NOMO-1 treated with dmso at 0.1 percent for 144 hours (cell line): ENCODE measurements at regions not wholly inside any gene's neighbourhood (a gene's known extent, or its start where the extent isn't known, plus 50 kb on each side); places are given as distances from the start of the nearest gene placed in this dataset.
A peak's percentile ranks its signal among the peaks of the same experiment; 100 is the strongest.
"Not testable (repeated sequence)": the region's sequence is repeated elsewhere in the genome, so short reads cannot be mapped to it uniquely, and the experiment has no call there.

Experiments
- DNase-seq: peaks from one replicate; lab custom pipeline; 2025; ENCODE audit not compliant: unreplicated experiment; lab: John Stamatoyannopoulos, UW

DNA sequence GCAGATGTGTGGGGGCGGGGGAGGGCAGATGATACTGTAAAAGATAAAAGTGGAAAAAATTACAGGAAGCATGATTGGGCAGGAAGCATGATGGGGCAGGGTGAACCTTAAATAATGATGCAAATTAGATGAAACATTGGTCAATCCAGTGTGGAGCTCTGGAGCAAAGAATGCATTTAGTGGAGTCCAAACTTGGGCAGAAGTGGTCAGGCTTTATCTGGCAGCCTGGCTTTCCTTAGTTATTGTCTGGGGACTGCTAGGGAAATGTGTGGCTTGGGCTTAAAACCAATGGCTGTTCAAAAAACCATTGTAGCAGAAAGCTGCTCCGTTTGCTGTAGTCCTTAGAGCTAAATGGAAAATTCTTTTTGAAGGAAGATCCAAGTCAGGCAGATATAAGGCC, 1077.3 kb upstream of the MIR17HG start:
- no peak for DNase-seq

DNA sequence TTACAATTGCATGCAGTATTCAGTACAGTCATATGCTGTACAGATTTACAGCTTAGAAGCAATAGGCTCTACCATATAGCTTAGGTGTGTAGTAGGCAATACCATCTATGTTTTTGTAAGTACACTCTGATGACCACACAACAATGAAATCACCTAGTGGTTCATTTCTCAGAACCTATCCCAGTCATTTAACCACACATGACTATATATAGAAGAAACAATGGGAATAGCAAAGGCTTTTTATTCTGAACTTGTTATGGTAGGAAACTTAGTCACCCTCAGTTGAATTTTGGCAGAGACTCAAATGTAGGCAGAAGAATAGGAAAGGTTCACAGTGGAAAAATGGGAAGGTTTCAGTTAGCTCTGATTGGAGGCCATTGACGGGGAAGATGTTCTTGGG, 1075.1 kb upstream of the MIR17HG start:
- DNase-seq: no peak

DNA sequence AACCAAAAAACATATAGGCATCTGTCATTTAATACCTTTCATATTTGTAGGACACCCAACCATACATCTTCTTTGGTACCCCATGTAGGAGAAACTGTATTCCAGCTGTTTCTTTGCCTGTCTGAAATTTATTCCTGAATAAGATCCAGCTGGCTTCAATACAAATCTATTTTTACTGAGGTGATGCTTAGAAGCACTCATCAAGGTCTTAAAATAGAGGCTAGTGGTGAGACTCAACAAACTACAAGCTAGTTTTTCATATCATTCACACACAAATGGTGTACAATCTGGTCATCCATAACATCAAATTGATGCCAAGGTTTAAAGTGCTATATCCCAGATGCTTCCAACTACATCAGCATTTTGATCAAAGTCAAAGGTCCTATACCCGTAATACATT, 1071.3 kb upstream of the MIR17HG start:
- DNase-seq: no peak

DNA sequence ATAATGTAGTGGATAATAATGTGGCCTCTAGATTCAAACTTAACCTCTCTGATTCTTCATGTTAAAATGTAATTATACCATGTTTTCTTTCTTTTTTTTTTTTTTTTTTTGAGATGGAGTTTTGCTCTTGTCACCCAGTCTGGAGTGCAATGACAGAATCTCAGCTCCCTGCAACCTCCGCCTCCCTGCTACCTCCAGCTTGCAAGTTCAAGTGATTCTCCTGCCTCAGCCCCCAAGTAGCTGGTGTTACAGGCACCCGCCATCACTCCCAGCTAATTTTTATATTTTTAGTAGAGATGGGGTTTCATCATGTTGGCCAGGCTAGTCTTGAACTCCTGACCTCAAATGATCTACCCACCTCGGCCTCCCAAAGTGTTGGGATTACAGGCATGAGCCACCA, 1069.3 kb upstream of the MIR17HG start:
- DNase-seq: not testable (repeated sequence)

DNA sequence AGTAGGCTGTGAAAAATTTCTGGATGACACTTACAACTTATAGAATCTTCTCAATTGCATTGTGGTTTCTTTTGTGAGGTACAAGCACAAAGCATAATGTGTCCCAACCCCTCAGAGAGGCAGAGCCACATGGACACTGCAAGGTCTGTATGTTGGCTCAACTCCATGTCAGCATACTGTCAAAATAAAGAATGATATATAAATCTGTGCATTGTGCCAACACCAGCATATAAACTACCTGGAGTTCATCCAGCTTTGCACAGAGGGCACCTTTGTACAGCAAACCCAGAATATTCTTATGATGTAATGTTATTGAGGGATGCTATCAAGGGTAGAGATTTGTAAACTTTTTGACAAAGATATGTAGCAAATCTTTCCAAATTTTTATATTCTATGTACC, 1065.8 kb upstream of the MIR17HG start:
- DNase-seq: no peak

DNA sequence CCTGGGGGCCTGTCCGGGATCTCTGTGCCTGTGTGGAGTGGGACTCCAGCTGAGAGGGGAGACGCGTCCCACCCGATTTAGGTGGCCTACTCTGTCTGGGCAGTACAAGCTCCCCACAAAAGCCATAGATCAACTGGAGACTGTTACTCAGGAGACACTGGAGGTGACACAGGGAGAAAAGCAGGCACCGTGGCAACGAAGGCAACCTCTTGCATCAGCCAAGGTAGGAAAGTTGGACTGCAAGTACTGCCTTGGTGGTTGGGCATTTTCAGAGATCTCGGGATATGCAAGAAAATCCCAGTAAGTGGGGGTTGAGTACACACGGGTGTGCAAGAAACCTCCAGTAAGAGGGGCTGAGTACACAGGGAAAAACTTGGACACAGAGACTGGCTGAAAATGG, 1060.0 kb upstream of the MIR17HG start:
- DNase-seq: no peak

DNA sequence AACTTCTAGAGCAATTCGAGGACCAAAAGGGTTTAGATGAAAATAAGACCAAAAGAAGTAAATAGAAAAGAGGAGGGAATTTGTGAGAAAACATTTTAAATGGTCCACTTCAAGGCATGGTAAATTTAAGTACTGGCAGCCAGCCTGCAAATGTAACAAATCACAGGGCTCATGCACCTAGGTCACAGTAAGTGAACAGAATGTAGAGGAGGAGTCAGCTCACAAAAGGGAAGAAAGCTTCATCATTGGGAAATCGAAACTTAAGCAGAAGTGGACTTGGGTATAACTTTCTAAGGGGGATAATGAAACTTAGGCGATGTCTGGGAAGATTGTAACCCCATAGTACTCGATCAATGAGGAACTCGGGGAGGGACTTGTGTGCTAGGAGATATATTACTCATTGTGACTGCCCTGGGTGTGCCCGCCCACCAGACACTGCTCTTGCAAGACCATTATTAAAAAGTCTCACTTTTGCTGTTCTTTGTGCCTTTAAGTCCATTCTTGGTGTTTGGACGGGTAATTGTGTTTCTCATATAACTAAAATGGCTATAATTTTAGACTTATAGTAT, 1053.6 kb upstream of the MIR17HG start:
- DNase-seq: peak; percentile 93

DNA sequence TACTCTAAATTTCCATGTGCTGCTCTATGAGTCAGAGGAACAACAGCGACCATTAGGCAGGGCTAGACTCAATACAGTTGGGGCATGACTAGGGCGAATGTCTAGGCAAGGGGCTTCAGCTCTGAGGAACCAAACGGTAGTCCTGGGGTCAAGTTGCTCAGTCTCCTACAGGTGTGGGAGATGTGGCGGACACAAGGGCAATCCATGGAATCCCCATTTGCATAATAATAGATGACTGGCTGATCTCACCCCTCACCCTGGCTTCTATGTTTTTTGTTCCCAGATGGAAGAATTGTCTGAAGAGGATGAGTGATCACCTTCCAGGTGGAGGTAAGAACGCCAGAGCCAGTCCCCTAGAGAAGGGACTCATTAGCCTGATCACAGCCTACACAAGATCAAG, 1048.2 kb upstream of the MIR17HG start:
- DNase-seq: no peak

DNA sequence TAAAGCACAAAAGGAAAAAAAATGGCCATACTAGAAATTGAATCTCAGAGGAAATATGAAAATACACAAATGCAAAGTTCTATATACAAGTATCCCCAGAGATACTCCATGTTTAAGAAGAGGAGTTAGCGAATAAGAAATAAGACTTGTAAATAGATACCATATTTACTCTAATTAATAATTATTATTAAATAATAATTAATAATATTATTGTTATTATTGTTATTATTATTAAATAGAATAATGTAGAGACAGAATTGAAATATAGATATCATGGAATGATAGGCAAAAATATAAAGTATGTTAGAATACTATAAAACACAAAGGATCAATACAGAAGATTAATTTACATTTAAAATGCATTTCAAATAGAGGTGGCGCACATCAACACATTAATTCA, 1047.5 kb upstream of the MIR17HG start:
- no peak for DNase-seq

DNA sequence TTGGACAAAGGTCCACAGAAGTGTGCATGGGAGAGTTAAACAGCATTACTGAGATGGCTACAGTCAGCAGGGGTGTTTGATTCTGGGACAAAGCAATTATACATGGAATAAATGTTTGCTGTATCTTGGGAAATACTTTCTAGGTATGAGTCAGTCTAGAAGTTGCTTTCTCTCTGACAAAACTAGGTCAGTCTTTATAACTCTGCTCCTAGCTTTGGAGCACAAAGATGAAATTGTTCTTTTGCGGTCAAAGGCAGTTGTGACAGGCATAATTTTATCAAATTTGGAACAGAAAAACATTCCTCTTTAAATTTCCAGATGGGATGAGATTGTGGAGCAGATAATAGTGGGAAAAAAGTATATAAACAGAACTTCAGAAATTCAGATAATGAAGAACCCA, 1045.4 kb upstream of the MIR17HG start:
- no peak for DNase-seq

DNA sequence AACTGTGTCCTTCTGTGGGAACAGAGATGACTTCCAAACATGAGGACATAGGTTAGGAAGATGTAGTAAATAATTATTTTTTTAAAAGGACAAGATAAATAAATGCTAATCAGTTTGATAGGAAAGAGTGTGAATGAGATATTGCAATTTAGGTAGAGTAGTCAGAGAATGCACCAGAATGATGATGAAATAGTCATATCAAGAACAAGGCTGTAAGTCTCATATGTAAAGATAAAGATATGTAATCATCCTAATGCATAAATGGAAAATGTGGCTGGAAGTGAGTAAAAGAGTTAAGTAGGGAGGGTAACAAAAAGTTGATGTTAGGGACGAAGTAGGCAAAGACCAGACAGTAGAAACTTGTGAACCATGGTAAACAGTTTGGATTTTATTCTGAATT, 1041.7 kb upstream of the MIR17HG start:
- no peak for DNase-seq

DNA sequence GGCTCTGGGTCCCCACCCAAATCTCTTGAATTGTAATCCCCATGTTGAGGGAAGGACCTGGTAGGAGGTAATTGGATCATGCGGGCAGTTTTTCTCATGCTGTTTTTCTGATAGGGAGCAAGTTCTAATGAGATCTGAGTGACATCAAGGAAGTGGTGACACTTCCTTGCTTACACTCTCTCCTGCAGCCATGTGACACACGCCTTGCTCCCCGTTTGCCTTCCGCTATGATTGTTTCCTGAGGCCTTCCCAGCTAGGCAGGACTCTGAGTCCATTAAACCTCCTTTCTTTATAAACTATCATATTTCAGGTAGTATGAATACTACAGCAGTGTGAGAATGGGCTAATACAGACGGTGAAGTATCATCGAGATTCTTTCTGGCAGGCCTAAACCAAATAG, 1040.4 kb upstream of the MIR17HG start:
- no peak for DNase-seq

DNA sequence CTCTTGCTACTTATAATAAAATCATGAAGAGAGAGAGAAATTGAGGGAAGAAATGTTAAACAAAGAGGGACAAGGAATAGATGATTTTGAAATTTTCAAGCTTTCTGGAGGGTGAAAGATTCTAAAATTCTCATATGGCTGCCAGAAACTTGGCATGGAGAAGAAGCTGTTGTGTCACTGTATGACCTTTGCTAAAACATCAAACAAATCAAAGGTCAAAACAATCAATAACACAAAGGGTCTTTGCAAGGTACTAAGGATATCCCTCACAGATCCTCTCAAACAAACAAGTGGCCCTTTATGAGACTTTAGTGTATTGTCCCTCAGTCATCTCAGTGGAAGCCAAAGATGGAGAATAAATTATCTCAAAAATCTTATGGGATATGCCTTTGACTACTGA, 1039.2 kb upstream of the MIR17HG start:
- DNase-seq: no peak

DNA sequence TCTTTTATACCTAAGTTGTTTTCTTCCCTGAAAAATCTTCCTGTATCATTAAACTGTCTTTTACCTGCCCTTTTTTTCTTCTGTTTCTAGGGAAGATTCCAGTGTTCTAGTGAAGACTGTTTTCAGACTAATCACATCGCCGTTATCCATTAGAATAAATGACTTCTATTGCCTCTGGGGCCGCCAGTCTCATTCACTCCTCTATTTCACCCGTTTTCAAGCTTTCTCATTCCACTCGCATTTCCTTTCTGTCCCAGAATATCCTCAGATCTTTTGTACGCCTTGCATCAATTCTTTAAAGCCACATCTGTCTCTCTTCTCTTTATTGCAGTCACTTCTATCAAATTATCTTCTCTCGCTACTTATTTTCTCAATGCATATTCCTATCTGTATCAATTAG, 1035.6 kb upstream of the MIR17HG start:
- DNase-seq: no peak

DNA sequence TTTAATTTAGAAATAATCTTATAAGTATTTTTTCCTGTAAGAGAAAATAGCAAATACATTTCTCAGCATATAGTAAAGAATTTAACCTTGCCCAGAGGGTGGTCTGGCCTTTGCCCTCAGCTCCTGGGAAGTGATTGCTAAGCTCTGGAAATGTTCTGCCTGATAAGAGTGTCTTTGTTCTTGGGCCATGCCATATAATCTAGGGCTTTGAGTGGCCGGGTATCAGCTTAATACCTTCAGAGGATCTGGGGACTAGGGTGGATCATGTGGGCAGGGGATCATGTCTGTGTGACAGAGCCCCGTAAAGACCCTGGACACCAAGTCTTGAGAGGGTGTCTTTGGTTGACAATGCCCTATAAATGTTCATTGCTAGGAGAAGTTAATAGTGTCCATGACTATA, 1032.4 kb upstream of the MIR17HG start:
- DNase-seq: no peak

DNA sequence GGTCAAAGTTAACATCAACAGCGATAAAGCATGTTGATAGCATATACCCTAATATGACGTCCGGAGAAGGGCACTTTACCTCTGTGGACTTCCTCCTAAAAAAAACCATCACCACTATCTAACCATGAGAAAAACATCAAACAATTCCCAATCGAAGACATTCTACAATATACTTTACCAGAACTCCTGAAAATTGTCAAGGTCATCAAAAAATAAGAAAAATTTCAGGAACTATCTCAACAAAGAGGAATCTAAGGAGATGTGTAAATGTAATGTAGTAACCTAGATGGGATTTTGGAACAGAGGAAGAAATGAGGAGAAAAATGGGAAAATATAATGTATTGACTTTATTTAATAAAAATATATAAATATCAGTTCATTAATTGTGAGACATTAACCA, 1026.8 kb upstream of the MIR17HG start:
- DNase-seq: no peak

DNA sequence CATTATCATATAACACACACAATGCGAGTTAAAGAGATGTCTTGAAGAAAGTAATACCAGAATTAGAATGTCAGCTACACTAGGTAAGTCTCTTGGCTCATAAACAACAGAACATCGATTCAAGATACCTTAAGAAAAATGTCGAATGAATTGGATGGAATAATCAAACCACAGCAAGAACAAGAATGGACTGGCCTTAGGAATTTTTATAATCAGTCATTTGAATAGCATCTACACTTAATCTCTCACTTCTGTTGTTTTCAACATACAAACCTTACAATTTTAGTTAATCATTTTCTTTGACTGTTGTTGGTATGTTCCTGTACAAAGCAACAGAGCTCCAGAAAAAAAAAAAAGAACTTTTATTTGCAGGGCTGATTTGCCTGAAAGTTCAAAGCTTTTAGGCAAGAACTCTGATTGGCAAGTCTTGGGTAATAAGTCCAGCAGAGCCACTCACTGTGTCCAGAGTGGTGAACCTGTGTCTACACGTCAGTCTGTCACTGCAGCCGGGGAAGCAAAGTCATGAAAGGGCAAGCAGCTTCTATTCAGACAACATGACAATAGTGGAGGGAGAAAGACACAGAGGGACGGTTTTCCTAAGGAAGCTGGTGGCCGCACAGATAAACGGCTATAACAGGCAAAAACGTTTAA, 1026.1 kb upstream of the MIR17HG start:
- DNase-seq: no peak

DNA sequence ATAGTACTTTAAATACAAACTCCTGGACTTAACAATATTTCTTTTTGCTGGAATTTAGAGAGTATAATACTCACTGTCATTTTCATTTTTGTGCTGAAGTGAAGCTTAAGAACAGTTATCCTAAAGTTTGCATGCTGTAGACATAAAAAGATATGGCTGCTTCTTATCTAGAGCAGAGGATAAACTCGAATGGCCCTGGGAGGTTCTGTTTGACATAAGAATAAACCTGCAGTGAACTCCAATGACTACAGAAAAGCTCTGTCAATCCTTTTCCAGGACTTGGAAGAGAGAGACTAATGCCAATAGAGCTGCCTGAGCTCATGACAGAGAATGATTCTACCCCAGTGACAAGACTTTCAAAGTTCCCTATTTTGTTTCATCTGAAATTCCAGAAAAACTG, 1017.8 kb upstream of the MIR17HG start:
- DNase-seq: no peak

DNA sequence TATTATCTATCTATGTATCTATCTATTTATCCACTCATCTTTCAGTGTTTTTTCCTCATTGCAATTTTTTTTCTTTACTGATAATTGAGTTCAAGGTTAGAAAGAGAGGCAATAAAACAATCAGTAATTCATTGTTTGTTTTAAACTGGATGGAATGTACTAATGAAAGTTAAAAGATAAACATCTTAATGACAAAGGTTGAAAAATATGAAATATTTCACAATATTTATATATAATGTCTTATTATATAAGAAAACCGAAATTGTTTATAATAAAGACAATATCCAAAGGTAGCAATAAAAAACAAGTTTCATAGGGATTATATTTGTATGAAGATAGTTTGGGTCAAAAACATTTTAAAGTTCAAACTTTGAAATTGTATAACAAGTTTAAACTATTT, 1015.5 kb upstream of the MIR17HG start:
- no peak for DNase-seq

DNA sequence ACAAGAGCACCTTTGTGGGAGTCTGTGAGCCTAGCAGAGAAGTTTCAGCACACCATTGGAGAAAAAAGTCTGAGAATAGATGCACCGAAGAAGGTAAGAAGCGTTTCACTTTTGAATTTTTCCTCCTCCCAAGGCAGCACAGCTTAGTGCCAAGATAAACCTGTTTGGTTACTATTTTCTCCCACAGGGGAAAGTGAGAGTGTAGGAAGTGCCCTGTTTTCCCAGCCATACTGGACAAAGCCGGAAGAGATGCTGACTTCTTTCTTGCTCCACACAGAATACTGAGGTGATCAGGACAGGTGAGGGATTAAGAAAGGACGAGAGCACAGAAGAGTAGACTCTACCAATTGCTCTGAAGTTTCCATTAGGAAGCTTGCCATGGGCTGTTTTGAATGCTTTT, 1011.0 kb upstream of the MIR17HG start:
- DNase-seq: no peak

DNA sequence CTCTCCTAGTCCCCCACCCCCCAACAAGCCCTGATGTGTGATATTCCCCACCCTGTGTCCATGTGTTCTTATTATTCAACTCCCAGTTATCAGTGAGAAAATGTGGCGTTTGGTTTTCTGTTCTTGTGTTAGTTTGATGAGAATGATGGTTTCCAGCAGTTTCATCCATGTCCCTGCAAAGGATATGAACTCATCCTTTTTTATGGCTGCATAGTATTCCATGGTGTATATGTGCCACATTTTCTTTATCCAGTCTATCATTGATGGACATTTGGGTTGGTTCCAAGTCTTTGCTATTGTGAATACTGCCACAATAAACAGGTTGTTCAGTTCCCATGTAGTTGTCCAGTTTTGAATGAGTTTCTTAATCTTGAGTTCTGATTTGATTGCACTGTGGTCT, 1006.1 kb upstream of the MIR17HG start:
- not testable (repeated sequence) for DNase-seq

DNA sequence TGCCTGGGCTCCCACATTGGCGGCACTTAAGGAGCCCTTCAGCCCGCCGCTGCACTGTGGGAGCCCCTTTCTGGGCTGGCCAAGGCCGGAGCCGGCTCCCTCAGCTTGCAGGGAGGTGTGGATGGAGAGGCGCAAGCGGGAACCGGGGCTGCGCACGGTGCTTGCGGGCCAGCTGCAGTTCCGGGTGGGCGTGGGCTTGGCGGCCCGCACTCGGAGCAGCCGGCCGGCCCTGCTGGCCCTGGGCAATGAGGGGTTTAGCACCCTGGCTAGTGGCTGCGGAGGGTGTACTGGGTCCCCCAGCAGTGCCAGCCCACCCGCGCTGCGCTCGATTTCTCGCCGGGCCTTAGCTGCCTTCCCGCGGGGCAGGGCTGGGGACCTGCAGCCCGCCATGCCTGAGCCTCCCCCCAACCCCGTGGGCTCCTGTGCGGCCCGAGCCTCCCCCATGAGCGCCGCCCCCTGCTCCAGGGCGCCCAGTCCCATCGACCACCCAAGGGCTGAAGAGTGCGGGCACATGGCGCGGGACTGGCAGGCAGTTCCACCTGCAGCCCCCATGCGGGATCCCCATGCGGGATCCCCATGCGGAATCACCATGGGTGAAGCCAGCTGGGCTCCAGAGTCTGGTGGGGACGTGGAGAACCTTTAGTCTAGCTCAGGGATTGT, 998.9 kb upstream of the MIR17HG start:
- DNase-seq: not testable (repeated sequence)

DNA sequence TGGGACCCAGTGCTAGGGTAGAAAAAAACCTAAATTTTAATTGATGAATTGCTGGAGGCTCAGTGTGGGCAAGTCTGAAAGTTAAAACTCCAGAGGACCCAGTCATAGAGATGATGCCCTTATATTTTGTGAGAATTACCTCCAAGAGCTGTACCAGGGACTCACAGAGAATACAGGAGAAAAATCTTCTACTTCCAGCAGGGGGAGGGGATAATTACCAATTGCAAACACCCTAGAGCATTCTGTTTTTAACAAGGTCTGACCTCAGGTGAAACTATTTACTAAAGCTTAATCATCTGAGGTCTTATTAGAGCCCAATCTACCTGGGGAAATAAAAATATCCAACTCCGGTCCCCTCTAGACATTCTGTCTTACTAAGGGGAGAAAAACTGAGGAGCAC, 994.7 kb upstream of the MIR17HG start:
- no peak for DNase-seq
